Loucy (cell line): ENCODE measurements at regions not wholly inside any gene's neighbourhood (a gene's known extent, or its start where the extent isn't known, plus 50 kb on each side); places are given as distances from the start of the nearest gene placed in this dataset.
A peak's percentile ranks its signal among the peaks of the same experiment; 100 is the strongest.

Experiments used
- H2AFZ ChIP-seq: fragments of 200-600 bp; sonication (generic); 2 replicates; pipeline ENCODE4 v1.6.0; 2016; ENCODE audit warnings: antibody characterized with exemption, mild to moderate bottlenecking, low read length, moderate library complexity
- H3F3A ChIP-seq: fragments of 200-600 bp; 2 replicates; pipeline ENCODE4 v1.6.0; 2016; ENCODE audit warnings: antibody characterized with exemption, low read depth, mild to moderate bottlenecking
- H3K27me3 ChIP-seq: fragments of 200-600 bp; sonication (generic); 2 replicates; pipeline ENCODE4 v1.6.1; 2014; ENCODE audit warnings: low read length, mild to moderate bottlenecking; ENCODE audit not compliant: insufficient read depth, poor library complexity, severe bottlenecking
- H3K36me3 ChIP-seq: fragments of 200-600 bp; sonication (generic); 2 replicates; pipeline ENCODE4 v1.6.1; 2016; ENCODE audit warnings: low read length; ENCODE audit not compliant: insufficient read depth
- H3K4me1 ChIP-seq: fragments of 200-600 bp; sonication (generic); 2 replicates; pipeline ENCODE4 v1.5.1; 2014; ENCODE audit warnings: low read length, mild to moderate bottlenecking; ENCODE audit not compliant: insufficient read depth, poor library complexity, severe bottlenecking
- H3K4me2 ChIP-seq: fragments of 200-600 bp; sonication (generic); 2 replicates; pipeline ENCODE4 v1.6.0; 2014; ENCODE audit warnings: antibody characterized with exemption, low read length, low read depth, mild to moderate bottlenecking; ENCODE audit not compliant: poor library complexity, severe bottlenecking
- H3K4me3 ChIP-seq: fragments of 200-600 bp; sonication (generic); 2 replicates; pipeline ENCODE4 v1.5.1; 2014; ENCODE audit warnings: low read length, mild to moderate bottlenecking, mixed read lengths; ENCODE audit not compliant: poor library complexity, severe bottlenecking
- H3K79me2 ChIP-seq: fragments of 200-600 bp; sonication (generic); 2 replicates; pipeline ENCODE4 v1.6.1; 2014; ENCODE audit warnings: low read length; ENCODE audit not compliant: insufficient read depth
- H3K9ac ChIP-seq: fragments of 200-600 bp; sonication (generic); 2 replicates; pipeline ENCODE4 v1.6.0; 2014; ENCODE audit warnings: mild to moderate bottlenecking, low read depth, low read length, moderate library complexity; ENCODE audit not compliant: poor library complexity, severe bottlenecking
- H3K9me2 ChIP-seq: fragments of 200-600 bp; sonication (generic); replicated peaks from 2 replicates; pipeline ENCODE4 v1.6.1; 2016; ENCODE audit warnings: low read depth, low read length, mixed read lengths
- H3K9me3 ChIP-seq: fragments of 200-600 bp; sonication (generic); 2 replicates; pipeline ENCODE4 v1.6.1; 2014; ENCODE audit warnings: mild to moderate bottlenecking, antibody characterized with exemption, low read length, low read depth; ENCODE audit not compliant: insufficient read depth
- H4K20me1 ChIP-seq: fragments of 200-600 bp; sonication (generic); 2 replicates; pipeline ENCODE4 v1.6.0; 2014; ENCODE audit warnings: antibody characterized with exemption, low read length, mild to moderate bottlenecking; ENCODE audit not compliant: insufficient read depth, poor library complexity, severe bottlenecking
- CTCF ChIP-seq: fragments of 200-600 bp; sonication (generic); conservative IDR thresholded peaks from 2 replicates; pipeline ENCODE4 v1.5.1; 2014; ENCODE audit warnings: mild to moderate bottlenecking, antibody characterized with exemption, low read length
- EZH2phosphoT487 ChIP-seq: fragments of 200-600 bp; IDR thresholded peaks from 2 replicates; pipeline ENCODE4 v1.6.1; 2018; ENCODE audit warnings: antibody characterized with exemption, mild to moderate bottlenecking, moderate library complexity, borderline replicate concordance

- H2AFZ ChIP-seq: no peak overlapping the region
These were observed 177.5 kb downstream of the LPIN1 start for GRCh38 chr2:11923935-11924334.

DNA sequence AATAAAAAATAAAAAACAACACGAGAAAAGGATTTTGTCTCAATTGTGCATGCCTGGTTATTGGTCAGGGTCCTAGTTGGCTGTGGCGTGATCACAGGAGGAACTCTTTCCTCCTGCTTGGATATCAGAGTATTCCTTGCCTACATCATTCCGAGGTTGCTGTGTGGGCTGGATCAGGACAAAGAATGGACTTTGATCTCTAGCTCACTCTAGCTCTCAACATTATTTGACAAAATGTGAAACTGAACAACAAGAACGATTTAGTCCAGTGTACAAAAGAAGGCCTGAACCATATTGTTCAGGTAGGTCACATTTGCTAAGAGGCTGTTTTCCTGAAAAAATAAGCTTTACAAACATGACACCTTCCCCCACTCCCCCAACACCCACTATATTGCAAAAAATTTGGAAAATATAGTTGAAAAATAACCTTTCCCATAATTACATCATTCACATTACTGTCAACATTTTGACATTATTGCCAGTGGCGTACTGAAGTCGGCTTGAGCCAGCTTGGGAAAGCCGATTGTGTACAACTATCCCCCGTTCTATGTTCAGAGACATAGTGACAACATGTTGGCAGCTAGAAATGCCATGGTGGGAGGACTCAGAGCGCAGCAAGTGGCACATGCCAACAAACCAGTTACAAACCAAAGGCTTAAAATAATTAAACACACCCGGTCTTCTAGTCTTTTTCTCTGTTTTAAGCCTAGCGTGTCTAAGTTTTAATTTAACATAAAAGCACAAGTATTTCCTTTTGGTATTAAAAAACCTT lies 179.0 kb downstream of the LPIN1 start:
- no peaks in the 10 kb centered on the region for H4K20me1 ChIP-seq
- no peaks in the 10 kb centered on the region for H3K36me3 ChIP-seq
- peaks cover 9% of the 10 kb centered on the region for H3F3A ChIP-seq
- H3K79me2 ChIP-seq: no peaks in the 10 kb centered on the region
- H3K27me3 ChIP-seq: no peaks in the 10 kb centered on the region
- H2AFZ ChIP-seq: no peak overlapping the region
- H3K4me1 ChIP-seq: peaks cover 25% of the 10 kb centered on the region
- no peaks in the 10 kb centered on the region for H3K9me2 ChIP-seq
- H3K4me2 ChIP-seq: no peak overlapping the region
- H3K9ac ChIP-seq: no peak overlapping the region
- H3K9me3 ChIP-seq: no peaks in the 10 kb centered on the region
- TF ChIP-seq CTCF: no peak
- TF ChIP-seq EZH2phosphoT487: no peak
- no peak overlapping the region for H3K4me3 ChIP-seq

More at GRCh38 chr2:11923935-11924334, 177.5 kb downstream of the LPIN1 start:
- H3K79me2 ChIP-seq: no peaks in the 10 kb centered on the region
- H3K9me3 ChIP-seq: no peaks in the 10 kb centered on the region
- no peak overlapping the region for H3K4me2 ChIP-seq
- no peaks in the 10 kb centered on the region for H4K20me1 ChIP-seq
- TF ChIP-seq EZH2phosphoT487 (no peak), CTCF (no peak)
- H3K4me1 ChIP-seq: peaks cover 30% of the 10 kb centered on the region
- H3K4me3 ChIP-seq: no peak overlapping the region
- H3K9ac ChIP-seq: no peak overlapping the region
- H3K36me3 ChIP-seq: no peaks in the 10 kb centered on the region
- H3K9me2 ChIP-seq: no peaks in the 10 kb centered on the region
- H3K27me3 ChIP-seq: no peaks in the 10 kb centered on the region
- peaks cover 9% of the 10 kb centered on the region for H3F3A ChIP-seq

DNA sequence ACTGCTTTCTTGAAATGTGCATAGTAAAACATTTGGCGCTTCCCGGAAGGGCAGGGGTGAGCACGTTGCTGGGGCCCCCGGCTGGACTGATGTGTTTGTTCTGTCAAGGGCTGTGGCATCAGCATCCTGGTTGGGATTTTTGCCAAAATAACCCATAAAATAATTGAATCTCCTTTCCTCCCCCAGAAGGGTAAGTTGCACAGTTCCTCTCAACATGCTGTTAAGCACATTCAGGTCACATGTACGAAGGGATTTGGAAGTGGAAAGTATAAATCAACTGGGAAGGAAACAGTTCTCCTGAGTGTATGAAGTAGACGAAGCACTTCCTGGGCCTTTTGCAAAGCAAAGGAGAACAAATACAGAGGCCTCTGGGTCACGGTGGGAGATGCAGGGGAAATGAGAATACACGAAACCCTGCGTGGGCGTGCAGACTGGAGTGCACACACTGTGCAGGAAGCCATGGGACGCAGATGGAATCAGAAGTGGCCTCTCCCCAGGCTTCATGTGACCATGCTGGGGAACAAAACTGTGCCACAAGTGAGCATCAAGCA lies 183.9 kb downstream of the LPIN1 start:
- Histone ChIP-seq H3K4me1 (peaks cover 26% of the 10 kb centered on the region), H3K79me2 (no peaks in the 10 kb centered on the region), H3K4me3 (no peak overlapping the region), H3K9me2 (no peaks in the 10 kb centered on the region), H3K4me2 (no peak overlapping the region), H3F3A (no peaks in the 10 kb centered on the region), H3K9ac (peak overlapping the region; percentile 8), H2AFZ (peak overlapping the region; percentile 64), H3K27me3 (no peaks in the 10 kb centered on the region), H3K36me3 (no peaks in the 10 kb centered on the region), H3K9me3 (no peaks in the 10 kb centered on the region), H4K20me1 (no peaks in the 10 kb centered on the region)
- TF ChIP-seq CTCF (no peak), EZH2phosphoT487 (no peak)
